ENCODE measurements at regions not wholly inside any gene's neighbourhood (a gene's known extent, or its start where the extent isn't known, plus 50 kb on each side); places are given as distances from the start of the nearest gene placed in this dataset.

DNA sequence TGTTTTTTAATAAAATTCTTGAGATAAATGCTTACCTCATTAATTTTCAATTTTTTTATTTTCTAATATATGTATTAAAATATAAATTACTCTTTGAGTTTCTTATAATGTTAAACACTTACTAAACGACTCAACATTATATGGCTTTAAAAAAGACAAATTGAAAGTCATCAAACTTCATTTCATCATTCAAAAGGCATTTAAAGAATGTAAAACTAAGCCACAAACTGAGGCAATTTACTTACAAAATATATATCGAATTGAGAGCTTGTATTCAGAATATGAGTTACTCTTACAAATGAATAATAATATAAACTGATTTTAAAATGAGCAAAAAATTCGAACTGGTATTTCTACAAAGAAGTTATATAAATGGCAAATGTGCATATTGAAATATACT lies 1262.2 kb upstream of the PIK3C3 start:
- TF ChIP-seq YY1 (IDR thresholded peaks at IDR 0.05) (no peak), ZBTB33 (IDR thresholded peaks at IDR 0.05) (no peak), EGR1 (IDR thresholded peaks at IDR 0.05; ENCODE audit: low read depth in 2 of 2) (no peak), REST (IDR thresholded peaks at IDR 0.05) (no peak), FOXA2 (IDR thresholded peaks at IDR 0.05) (no peak), JUND (IDR thresholded peaks at IDR 0.05) (no peak), HNF4G (IDR thresholded peaks at IDR 0.05) (no peak)
- TF ChIP-seq, protein P1, sequence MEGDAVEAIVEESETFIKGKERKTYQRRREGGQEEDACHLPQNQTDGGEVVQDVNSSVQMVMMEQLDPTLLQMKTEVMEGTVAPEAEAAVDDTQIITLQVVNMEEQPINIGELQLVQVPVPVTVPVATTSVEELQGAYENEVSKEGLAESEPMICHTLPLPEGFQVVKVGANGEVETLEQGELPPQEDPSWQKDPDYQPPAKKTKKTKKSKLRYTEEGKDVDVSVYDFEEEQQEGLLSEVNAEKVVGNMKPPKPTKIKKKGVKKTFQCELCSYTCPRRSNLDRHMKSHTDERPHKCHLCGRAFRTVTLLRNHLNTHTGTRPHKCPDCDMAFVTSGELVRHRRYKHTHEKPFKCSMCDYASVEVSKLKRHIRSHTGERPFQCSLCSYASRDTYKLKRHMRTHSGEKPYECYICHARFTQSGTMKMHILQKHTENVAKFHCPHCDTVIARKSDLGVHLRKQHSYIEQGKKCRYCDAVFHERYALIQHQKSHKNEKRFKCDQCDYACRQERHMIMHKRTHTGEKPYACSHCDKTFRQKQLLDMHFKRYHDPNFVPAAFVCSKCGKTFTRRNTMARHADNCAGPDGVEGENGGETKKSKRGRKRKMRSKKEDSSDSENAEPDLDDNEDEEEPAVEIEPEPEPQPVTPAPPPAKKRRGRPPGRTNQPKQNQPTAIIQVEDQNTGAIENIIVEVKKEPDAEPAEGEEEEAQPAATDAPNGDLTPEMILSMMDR (IDR thresholded peaks at IDR 0.05; ENCODE audit: low read depth, low read length, missing input control): no peak
- TF ChIP-seq, protein P2, sequence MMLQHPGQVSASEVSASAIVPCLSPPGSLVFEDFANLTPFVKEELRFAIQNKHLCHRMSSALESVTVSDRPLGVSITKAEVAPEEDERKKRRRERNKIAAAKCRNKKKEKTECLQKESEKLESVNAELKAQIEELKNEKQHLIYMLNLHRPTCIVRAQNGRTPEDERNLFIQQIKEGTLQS (IDR thresholded peaks at IDR 0.05): no peak
- TF ChIP-seq, protein P3, sequence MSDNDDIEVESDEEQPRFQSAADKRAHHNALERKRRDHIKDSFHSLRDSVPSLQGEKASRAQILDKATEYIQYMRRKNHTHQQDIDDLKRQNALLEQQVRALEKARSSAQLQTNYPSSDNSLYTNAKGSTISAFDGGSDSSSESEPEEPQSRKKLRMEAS (IDR thresholded peaks at IDR 0.05): no peak

Data from liver (tissue), 3 donors.